AG09319 (cell line): ENCODE measurements at regions not wholly inside any gene's neighbourhood (a gene's known extent, or its start where the extent isn't known, plus 50 kb on each side); places are given as distances from the start of the nearest gene placed in this dataset.
A peak's percentile ranks its signal among the peaks of the same experiment; 100 is the strongest.
"Not testable (repeated sequence)": the region's sequence is repeated elsewhere in the genome, so short reads cannot be mapped to it uniquely, and the experiment has no call there.

Source experiments
- DNase-seq: peaks from one replicate; pipeline ENCODE4 v3.0.0-alpha.2; 2010; ENCODE audit warnings: low read depth; ENCODE audit errors: extremely low read depth
- CTCF ChIP-seq: IDR thresholded peaks from 2 replicates; pipeline ENCODE4 v1.5.1; 2011; ENCODE audit warnings: low read depth, mild to moderate bottlenecking, inconsistent platforms, low read length, moderate library complexity

GRCh38 chr2:190742431-190742830 lies 93.5 kb downstream of the NAB1 start:
- no peak for DNase-seq
- TF ChIP-seq CTCF: no peak

DNA sequence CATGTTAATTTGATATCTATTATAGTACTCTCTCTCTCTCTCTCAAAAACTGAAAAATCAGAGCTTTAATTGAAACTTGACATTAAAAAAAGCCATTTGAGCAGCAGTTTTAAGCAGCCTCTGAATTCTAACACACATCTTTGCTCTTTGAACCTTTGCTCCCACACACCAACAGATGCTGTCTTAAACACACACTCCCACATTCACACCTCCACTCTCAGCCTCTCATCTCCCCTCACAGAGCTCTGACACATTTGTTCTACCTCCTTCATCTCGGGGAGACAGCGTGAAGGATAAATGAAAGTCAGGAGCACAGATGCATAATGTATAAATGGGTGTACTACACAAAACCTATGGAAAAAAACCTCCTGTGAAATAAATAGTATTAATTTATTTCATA lies 95.2 kb downstream of the NAB1 start:
- TF ChIP-seq CTCF: no peak
- DNase-seq: no peak

DNA sequence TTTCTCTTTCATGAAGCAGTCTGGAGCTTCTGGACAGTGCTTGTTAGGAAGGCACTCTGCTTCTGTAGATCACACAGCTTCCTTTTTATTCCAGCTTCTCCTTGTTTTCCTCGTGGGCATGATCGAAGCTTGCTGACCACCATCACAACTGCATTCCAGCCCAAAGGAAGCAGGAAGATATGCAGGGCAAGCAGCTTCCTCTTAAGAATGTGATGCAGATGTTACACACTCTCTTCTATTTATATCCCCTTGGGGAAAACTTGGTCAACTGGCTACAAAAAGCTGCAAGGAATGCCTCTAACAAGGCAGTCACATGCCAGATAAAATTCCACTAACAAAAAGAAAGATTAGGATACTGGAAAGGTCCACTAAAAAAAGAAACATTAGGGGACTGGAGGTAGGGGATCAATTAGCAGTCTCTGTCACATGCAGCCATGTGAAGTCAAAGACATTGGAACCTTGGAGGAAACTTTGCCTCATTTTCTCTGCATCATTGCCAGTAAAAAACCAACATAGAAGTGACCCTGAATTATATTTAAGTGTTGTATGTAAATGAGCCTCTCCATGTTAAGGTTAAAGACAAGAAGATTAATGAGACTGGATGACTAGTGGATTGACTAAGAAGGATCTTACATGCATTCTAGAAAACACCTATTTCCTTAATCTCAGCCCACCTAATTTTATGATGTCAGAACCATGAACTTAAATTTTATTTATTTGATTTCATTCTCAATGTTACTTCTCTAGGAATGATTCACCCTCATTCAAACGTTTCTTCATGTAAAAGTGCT lies 98.3 kb downstream of the NAB1 start:
- TF ChIP-seq CTCF: no peak
- DNase-seq: peak; percentile 10

DNA sequence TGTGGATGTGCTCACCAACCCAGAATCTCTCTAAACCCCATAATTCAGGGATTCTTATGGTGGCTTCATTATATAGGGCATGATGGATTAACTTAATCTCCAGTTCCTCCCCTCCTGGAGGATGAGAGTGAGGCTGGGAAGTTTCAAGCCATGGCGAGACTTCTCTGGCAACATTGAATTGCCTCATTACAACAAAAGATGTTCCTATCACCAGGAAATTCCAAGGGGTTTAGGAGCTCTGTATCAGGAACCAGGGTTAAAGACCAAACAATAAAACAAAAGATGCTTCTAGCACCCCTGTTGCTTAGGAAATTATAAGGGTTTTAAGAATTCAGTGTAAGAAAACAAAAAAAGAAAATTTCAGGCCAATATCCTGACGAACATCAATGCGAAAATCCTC lies 100.1 kb downstream of the NAB1 start:
- TF ChIP-seq CTCF: no peak
- no peak for DNase-seq

GRCh38 chr2:190755772-190756415 lies 107.0 kb downstream of the NAB1 start:
- no peak for TF ChIP-seq CTCF
- DNase-seq: no peak

DNA sequence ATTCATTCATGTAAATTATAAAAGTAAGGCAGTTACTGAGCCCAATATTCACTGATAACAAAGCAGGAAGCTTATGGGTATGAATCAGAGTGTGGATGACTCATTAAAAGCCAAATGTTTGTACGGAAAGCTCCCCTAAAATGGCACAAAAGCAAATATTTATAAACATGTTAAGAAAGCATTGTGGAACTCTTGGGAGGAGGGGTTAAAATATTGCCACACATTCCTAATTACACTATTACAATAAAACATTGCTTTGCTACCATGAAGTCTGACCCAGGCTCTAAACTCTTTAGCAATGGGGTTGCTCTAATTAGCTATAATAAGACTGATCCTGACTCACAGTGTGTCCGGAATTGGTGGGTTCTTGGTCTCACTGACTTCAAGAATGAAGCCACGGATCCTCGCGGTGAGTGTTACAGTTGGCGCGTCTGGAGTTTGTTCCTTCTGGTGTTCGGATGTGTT lies 110.9 kb downstream of the NAB1 start:
- TF ChIP-seq CTCF: no peak
- peak; percentile 73 for DNase-seq

DNA sequence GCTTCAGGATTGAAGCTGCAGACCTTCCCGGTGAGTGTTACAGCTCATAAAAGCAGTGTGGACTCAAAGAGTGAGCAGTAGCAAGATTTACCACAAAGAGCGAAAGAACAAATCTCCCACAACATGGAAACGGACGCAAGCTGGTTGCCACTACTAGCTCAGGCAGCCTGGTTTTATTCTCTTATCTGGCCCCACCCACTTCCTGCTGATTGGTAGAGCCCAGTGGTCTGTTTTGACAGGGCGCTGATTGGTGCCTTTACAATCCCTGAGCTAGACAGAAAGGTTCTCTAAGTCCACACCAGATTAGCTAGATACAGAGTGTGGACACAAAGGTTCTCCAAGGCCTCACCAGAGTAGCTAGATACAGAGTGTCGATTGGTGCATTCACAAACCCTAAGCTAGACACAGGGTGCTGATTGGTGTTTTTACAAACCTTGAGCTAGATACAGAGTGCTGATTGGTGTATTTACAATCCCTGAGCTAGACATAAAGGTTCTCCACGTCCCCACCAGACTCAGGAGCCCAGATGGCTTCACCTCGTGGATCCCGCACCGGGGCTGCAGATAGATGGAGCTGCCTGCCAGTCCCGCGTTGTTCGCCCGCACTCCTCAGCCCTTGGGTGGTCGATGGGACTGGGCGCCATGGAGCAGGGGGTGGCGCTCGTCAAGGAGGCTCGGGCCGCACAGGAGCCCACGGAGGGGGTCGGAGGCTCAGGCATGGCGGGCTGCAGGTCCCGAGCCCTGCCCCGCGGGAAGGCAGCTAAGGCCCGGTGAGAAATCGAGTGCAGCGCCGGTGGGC lies 111.7 kb downstream of the NAB1 start:
- not testable (repeated sequence) for DNase-seq

GRCh38 chr2:190761216-190761615 lies 112.3 kb downstream of the NAB1 start:
- not testable (repeated sequence) for DNase-seq
